HepG2 (cell line): ENCODE measurements at regions not wholly inside any gene's neighbourhood (a gene's known extent, or its start where the extent isn't known, plus 50 kb on each side); places are given as distances from the start of the nearest gene placed in this dataset.

Source experiments
- BRCA1 ChIP-seq: sonication (generic); formaldehyde crosslinking; IDR thresholded peaks from 2 replicates; pipeline ENCODE4 v1.4.0; 2020; ENCODE audit warnings: missing genetic modification reagents
- EP300 ChIP-seq, 3 experiments: sonication (generic) in 1 of 3; formaldehyde crosslinking in 1 of 3; IDR thresholded peaks; 2 replicates each; pipeline versions ENCODE4 v1.5.1 to v1.6.1; 2011 to 2020; ENCODE audit warnings: low read depth in 2 of 3, low read length in 2 of 3, borderline replicate concordance in 1 of 3, improper control_type of control experiment in 1 of 3, mild to moderate bottlenecking in 1 of 3, missing genetic modification reagents in 1 of 3, moderate library complexity in 1 of 3
- EZH2 ChIP-seq: conservative IDR thresholded peaks from 2 replicates; pipeline ENCODE4 v1.6.1; 2012; ENCODE audit warnings: mild to moderate bottlenecking, low read depth, low read length, moderate library complexity
- HDAC2 ChIP-seq: sonication (generic); formaldehyde crosslinking; IDR thresholded peaks from 2 replicates; pipeline ENCODE4 v1.4.0; 2020; ENCODE audit warnings: missing genetic modification reagents
- JUND ChIP-seq: sonication (generic); formaldehyde crosslinking; IDR thresholded peaks from 2 replicates; pipeline ENCODE4 v1.8.0; 2022; ENCODE audit warnings: mild to moderate bottlenecking, missing genetic modification reagents
- KDM5B ChIP-seq: sonication (generic); formaldehyde crosslinking; IDR thresholded peaks from 2 replicates; pipeline ENCODE4 v1.4.0; 2020; ENCODE audit warnings: missing genetic modification reagents, mild to moderate bottlenecking, borderline replicate concordance
- KIAA2018 ChIP-seq: sonication (generic); formaldehyde crosslinking; IDR thresholded peaks from 2 replicates; pipeline ENCODE4 v1.5.0; 2020; ENCODE audit warnings: mild to moderate bottlenecking, missing genetic modification reagents, borderline replicate concordance
- ZBTB43 ChIP-seq: sonication (generic); formaldehyde crosslinking; conservative IDR thresholded peaks from 2 replicates; pipeline ENCODE4 v1.4.0; 2020; ENCODE audit warnings: missing genetic modification reagents
- ZFP91 ChIP-seq: sonication (generic); formaldehyde crosslinking; IDR thresholded peaks from 2 replicates; pipeline ENCODE4 v1.9.0; 2022; ENCODE audit warnings: missing genetic modification reagents, mild to moderate bottlenecking, borderline replicate concordance

GRCh38 chr21:24938573-24938972 lies 668.7 kb downstream of the MRPL39 start:
- no peak for TF ChIP-seq KDM5B (CRISPR knock-in tag)
- no peak for TF ChIP-seq KIAA2018 (CRISPR knock-in tag)
- TF ChIP-seq ZFP91 (CRISPR knock-in tag): no peak
- no peak for TF ChIP-seq JUND (CRISPR knock-in tag)
- TF ChIP-seq EZH2: no peak
- no peak for TF ChIP-seq BRCA1
- TF ChIP-seq EP300 (IDR thresholded peaks at IDR 0.05; ENCODE audit: low read depth in 2 of 2, low read length in 2 of 2): no peak
- TF ChIP-seq EP300 (CRISPR knock-in tag; IDR thresholded peaks at IDR 0.05; ENCODE audit: borderline replicate concordance): no peak
- TF ChIP-seq ZBTB43 (CRISPR knock-in tag): no peak
- TF ChIP-seq HDAC2 (CRISPR knock-in tag): no peak
